Upper lobe of left lung (tissue), 4 donors: ENCODE measurements at regions not wholly inside any gene's neighbourhood (a gene's known extent, or its start where the extent isn't known, plus 50 kb on each side); places are given as distances from the start of the nearest gene placed in this dataset.

Experiments
- EP300 ChIP-seq, 4 donors: sonication (generic); formaldehyde crosslinking; IDR thresholded peaks; one replicate each; pipeline ENCODE4 v1.5.1; 2017; ENCODE audit warnings: antibody characterized with exemption in 4 of 4, control low read depth in 2 of 4
- POLR2A ChIP-seq, 4 donors: fragments of 450-650 bp; IDR thresholded peaks; one replicate each; pipeline ENCODE4 v1.5.1; 2016 to 2017; ENCODE audit warnings: antibody characterized with exemption in 4 of 4, mild to moderate bottlenecking in 2 of 4
- POLR2AphosphoS5 ChIP-seq, 2 donors: sonication (generic); formaldehyde crosslinking; IDR thresholded peaks; one replicate each; pipeline ENCODE4 v1.5.1; 2017; ENCODE audit warnings: antibody characterized with exemption in 2 of 2
- TF ChIP-seq, protein P1 (sequence below), 6 experiments: fragments of 450-650 bp in 4 of 6; fragments of 200-600 bp in 2 of 6; sonication (generic) in 2 of 6; IDR thresholded peaks; one replicate each; pipeline ENCODE4 v1.5.1; 2016 to 2019; ENCODE audit warnings: antibody characterized with exemption in 6 of 6

GRCh38 chrX:39449352-39449751, 648.1 kb downstream of the MID1IP1 start:
- TF ChIP-seq, protein P1, sequence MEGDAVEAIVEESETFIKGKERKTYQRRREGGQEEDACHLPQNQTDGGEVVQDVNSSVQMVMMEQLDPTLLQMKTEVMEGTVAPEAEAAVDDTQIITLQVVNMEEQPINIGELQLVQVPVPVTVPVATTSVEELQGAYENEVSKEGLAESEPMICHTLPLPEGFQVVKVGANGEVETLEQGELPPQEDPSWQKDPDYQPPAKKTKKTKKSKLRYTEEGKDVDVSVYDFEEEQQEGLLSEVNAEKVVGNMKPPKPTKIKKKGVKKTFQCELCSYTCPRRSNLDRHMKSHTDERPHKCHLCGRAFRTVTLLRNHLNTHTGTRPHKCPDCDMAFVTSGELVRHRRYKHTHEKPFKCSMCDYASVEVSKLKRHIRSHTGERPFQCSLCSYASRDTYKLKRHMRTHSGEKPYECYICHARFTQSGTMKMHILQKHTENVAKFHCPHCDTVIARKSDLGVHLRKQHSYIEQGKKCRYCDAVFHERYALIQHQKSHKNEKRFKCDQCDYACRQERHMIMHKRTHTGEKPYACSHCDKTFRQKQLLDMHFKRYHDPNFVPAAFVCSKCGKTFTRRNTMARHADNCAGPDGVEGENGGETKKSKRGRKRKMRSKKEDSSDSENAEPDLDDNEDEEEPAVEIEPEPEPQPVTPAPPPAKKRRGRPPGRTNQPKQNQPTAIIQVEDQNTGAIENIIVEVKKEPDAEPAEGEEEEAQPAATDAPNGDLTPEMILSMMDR (IDR thresholded peaks at IDR 0.05): no peak
- TF ChIP-seq POLR2A (IDR thresholded peaks at IDR 0.05) (no peak), EP300 (IDR thresholded peaks at IDR 0.05) (no peak), POLR2AphosphoS5 (IDR thresholded peaks at IDR 0.05) (no peak)
